K562 (cell line): ENCODE measurements at regions not wholly inside any gene's neighbourhood (a gene's known extent, or its start where the extent isn't known, plus 50 kb on each side); places are given as distances from the start of the nearest gene placed in this dataset.

Experiments used
- CBX2 ChIP-seq: fragments of 200-600 bp; sonication (generic); IDR thresholded peaks from one replicate; pipeline ENCODE4 v1.6.1; 2012; ENCODE audit warnings: mild to moderate bottlenecking, low read length, inconsistent platforms; ENCODE audit not compliant: insufficient read depth, poor library complexity, severe bottlenecking
- DLX4 ChIP-seq: fragments of 250-450 bp; sonication (Bioruptor Pico); IDR thresholded peaks from 2 replicates; pipeline ENCODE4 v1.6.1; 2021; ENCODE audit warnings: mild to moderate bottlenecking
- E4F1 ChIP-seq: fragments of 250-450 bp; sonication (Bioruptor Pico); IDR thresholded peaks from 2 replicates; pipeline ENCODE4 v1.5.0; 2021; ENCODE audit warnings: mild to moderate bottlenecking, borderline replicate concordance
- ETS2 ChIP-seq: IDR thresholded peaks from 2 replicates; pipeline ENCODE4 v1.6.1; 2016; ENCODE audit warnings: borderline replicate concordance, missing genetic modification characterization, mild to moderate bottlenecking, moderate library complexity, missing compliant biosample characterization; ENCODE audit not compliant: poor library complexity, severe bottlenecking
- FOXA1 ChIP-seq: fragments of 450-650 bp; IDR thresholded peaks from 2 replicates; pipeline ENCODE4 v1.6.1; 2016; ENCODE audit warnings: mild to moderate bottlenecking, borderline replicate concordance
- FOXA3 ChIP-seq, 2 experiments: fragments of 450-650 bp in 1 of 2; sonication (generic) in 1 of 2; formaldehyde crosslinking; IDR thresholded peaks in 1 of 2; conservative IDR thresholded peaks in 1 of 2; 2 replicates each; pipeline versions ENCODE4 v1.4.0 to v1.8.0; 2020 to 2022; ENCODE audit warnings: mild to moderate bottlenecking in 2 of 2, missing genetic modification reagents in 1 of 2
- GTF2B ChIP-seq: IDR thresholded peaks from 2 replicates; pipeline ENCODE4 v1.6.1; 2011; ENCODE audit not compliant: insufficient read length; ENCODE audit errors: extremely low read depth
- KHSRP ChIP-seq: fragments of 450-650 bp; IDR thresholded peaks from 2 replicates; pipeline ENCODE4 v1.6.1; 2017
- NR2F6 ChIP-seq: fragments of 450-650 bp; formaldehyde crosslinking; IDR thresholded peaks from 2 replicates; pipeline ENCODE4 v1.4.0; 2020; ENCODE audit warnings: mild to moderate bottlenecking
- POLR3A ChIP-seq: IDR thresholded peaks from 2 replicates; pipeline ENCODE4 v1.6.1; 2011; ENCODE audit warnings: borderline replicate concordance, mild to moderate bottlenecking, moderate library complexity; ENCODE audit not compliant: insufficient read length, insufficient read depth; ENCODE audit errors: extremely low read depth
- RBM17 ChIP-seq: fragments of 200-400 bp; formaldehyde crosslinking; IDR thresholded peaks from 2 replicates; pipeline ENCODE4 v1.6.1; 2017; ENCODE audit warnings: low read depth, mild to moderate bottlenecking, low read length, borderline replicate concordance
- RBM34 ChIP-seq: fragments of 200-400 bp; formaldehyde crosslinking; IDR thresholded peaks from 2 replicates; pipeline ENCODE4 v1.6.1; 2018; ENCODE audit warnings: low read length, borderline replicate concordance; ENCODE audit not compliant: insufficient read depth
- TBL1XR1 ChIP-seq, 2 experiments: IDR thresholded peaks; 2 replicates each; pipeline ENCODE4 v1.6.1; 2012; ENCODE audit warnings: improper control_type of control experiment in 2 of 2, low read length in 2 of 2, mild to moderate bottlenecking in 1 of 2
- ZFX ChIP-seq: sonication (generic); formaldehyde crosslinking; IDR thresholded peaks from 2 replicates; pipeline ENCODE4 v1.8.0; 2022; ENCODE audit warnings: mild to moderate bottlenecking, missing genetic modification reagents, moderate library complexity
- ZNF212 ChIP-seq: fragments of 450-650 bp; formaldehyde crosslinking; IDR thresholded peaks from 2 replicates; pipeline ENCODE4 v1.4.0; 2020; ENCODE audit warnings: mild to moderate bottlenecking
- ZSCAN32 ChIP-seq: fragments of 450-650 bp; formaldehyde crosslinking; IDR thresholded peaks from 2 replicates; pipeline ENCODE4 v1.4.0; 2020; ENCODE audit warnings: mild to moderate bottlenecking, moderate library complexity
- TF ChIP-seq, protein P1 (sequence below), 2 experiments: fragments of 150-350 bp in 1 of 2; IDR thresholded peaks; 2 replicates each; pipeline ENCODE4 v1.6.1; 2012 to 2016; ENCODE audit warnings: low read depth in 2 of 2, low read length in 2 of 2, mild to moderate bottlenecking in 1 of 2, moderate library complexity in 1 of 2
- TF ChIP-seq, protein P2 (sequence below): fragments of 450-650 bp; IDR thresholded peaks from 2 replicates; pipeline ENCODE4 v1.7.1; 2018; ENCODE audit warnings: mild to moderate bottlenecking, low read depth; ENCODE audit not compliant: partially characterized antibody

GRCh38 chr7:156402255-156402654 lies 238.3 kb upstream of the RNF32 start (continued):
- TF ChIP-seq, protein P1, sequence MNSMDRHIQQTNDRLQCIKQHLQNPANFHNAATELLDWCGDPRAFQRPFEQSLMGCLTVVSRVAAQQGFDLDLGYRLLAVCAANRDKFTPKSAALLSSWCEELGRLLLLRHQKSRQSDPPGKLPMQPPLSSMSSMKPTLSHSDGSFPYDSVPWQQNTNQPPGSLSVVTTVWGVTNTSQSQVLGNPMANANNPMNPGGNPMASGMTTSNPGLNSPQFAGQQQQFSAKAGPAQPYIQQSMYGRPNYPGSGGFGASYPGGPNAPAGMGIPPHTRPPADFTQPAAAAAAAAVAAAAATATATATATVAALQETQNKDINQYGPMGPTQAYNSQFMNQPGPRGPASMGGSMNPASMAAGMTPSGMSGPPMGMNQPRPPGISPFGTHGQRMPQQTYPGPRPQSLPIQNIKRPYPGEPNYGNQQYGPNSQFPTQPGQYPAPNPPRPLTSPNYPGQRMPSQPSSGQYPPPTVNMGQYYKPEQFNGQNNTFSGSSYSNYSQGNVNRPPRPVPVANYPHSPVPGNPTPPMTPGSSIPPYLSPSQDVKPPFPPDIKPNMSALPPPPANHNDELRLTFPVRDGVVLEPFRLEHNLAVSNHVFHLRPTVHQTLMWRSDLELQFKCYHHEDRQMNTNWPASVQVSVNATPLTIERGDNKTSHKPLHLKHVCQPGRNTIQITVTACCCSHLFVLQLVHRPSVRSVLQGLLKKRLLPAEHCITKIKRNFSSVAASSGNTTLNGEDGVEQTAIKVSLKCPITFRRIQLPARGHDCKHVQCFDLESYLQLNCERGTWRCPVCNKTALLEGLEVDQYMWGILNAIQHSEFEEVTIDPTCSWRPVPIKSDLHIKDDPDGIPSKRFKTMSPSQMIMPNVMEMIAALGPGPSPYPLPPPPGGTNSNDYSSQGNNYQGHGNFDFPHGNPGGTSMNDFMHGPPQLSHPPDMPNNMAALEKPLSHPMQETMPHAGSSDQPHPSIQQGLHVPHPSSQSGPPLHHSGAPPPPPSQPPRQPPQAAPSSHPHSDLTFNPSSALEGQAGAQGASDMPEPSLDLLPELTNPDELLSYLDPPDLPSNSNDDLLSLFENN (IDR thresholded peaks at IDR 0.05; ENCODE audit: low read depth in 2 of 2, low read length in 2 of 2), result no peak
- TF ChIP-seq CBX2 (no peak), GTF2B (no peak), ZFX (CRISPR knock-in tag) (no peak), FOXA1 (no peak), ZNF212 (CRISPR knock-in tag) (no peak), FOXA3 (CRISPR knock-in tag; conservative IDR thresholded peaks at IDR 0.05 in 1 of 2, IDR thresholded peaks at IDR 0.05 in 1 of 2) (no peak), E4F1 (CRISPR knock-in tag) (no peak), ETS2 (tag) (no peak), KHSRP (no peak), RBM34 (no peak), RBM17 (no peak), ZSCAN32 (no peak), DLX4 (CRISPR knock-in tag) (no peak), POLR3A (no peak), TBL1XR1 (IDR thresholded peaks at IDR 0.05; ENCODE audit: low read length in 2 of 2) (no peak), NR2F6 (CRISPR knock-in tag) (no peak)
- TF ChIP-seq, protein P2, sequence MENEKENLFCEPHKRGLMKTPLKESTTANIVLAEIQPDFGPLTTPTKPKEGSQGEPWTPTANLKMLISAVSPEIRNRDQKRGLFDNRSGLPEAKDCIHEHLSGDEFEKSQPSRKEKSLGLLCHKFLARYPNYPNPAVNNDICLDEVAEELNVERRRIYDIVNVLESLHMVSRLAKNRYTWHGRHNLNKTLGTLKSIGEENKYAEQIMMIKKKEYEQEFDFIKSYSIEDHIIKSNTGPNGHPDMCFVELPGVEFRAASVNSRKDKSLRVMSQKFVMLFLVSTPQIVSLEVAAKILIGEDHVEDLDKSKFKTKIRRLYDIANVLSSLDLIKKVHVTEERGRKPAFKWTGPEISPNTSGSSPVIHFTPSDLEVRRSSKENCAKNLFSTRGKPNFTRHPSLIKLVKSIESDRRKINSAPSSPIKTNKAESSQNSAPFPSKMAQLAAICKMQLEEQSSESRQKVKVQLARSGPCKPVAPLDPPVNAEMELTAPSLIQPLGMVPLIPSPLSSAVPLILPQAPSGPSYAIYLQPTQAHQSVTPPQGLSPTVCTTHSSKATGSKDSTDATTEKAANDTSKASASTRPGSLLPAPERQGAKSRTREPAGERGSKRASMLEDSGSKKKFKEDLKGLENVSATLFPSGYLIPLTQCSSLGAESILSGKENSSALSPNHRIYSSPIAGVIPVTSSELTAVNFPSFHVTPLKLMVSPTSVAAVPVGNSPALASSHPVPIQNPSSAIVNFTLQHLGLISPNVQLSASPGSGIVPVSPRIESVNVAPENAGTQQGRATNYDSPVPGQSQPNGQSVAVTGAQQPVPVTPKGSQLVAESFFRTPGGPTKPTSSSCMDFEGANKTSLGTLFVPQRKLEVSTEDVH, result no peak
